Hepatocyte (in vitro differentiated cells): ENCODE measurements at regions not wholly inside any gene's neighbourhood (a gene's known extent, or its start where the extent isn't known, plus 50 kb on each side); places are given as distances from the start of the nearest gene placed in this dataset.

Source experiments
- DNase-seq: peaks from one replicate; pipeline ENCODE4 v3.0.0-alpha.2; 2016; ENCODE audit warnings: low spot score
- H2AFZ ChIP-seq: fragments of 200-600 bp; sonication (generic); 2 replicates; pipeline ENCODE4 v1.6.0; 2016; ENCODE audit warnings: antibody characterized with exemption, mild to moderate bottlenecking
- H3K27ac ChIP-seq: fragments of 200-600 bp; sonication (generic); 2 replicates; pipeline ENCODE4 v1.5.1; 2016; ENCODE audit warnings: mild to moderate bottlenecking
- H3K27me3 ChIP-seq: fragments of 200-600 bp; sonication (generic); 2 replicates; pipeline ENCODE4 v1.6.1; 2016
- H3K36me3 ChIP-seq: fragments of 200-600 bp; sonication (generic); replicated peaks from 2 replicates; pipeline ENCODE4 v1.5.1; 2016; ENCODE audit warnings: low read depth; ENCODE audit not compliant: insufficient read depth
- H3K4me1 ChIP-seq: fragments of 200-600 bp; sonication (generic); 2 replicates; pipeline ENCODE4 v1.5.1; 2016; ENCODE audit warnings: mild to moderate bottlenecking, moderate library complexity; ENCODE audit not compliant: insufficient read depth
- H3K4me2 ChIP-seq: fragments of 200-600 bp; sonication (generic); 2 replicates; pipeline ENCODE4 v1.6.0; 2016
- H3K4me3 ChIP-seq: fragments of 200-600 bp; sonication (generic); 2 replicates; pipeline ENCODE4 v1.5.1; 2016; ENCODE audit warnings: mild to moderate bottlenecking
- H3K79me2 ChIP-seq: fragments of 200-600 bp; sonication (generic); 2 replicates; pipeline ENCODE4 v1.6.0; 2017; ENCODE audit warnings: mild to moderate bottlenecking
- H3K9me2 ChIP-seq: fragments of 200-600 bp; sonication (generic); replicated peaks from 2 replicates; pipeline ENCODE4 v1.6.0; 2017; ENCODE audit warnings: mild to moderate bottlenecking; ENCODE audit not compliant: insufficient read depth
- H3K9me3 ChIP-seq: fragments of 200-600 bp; sonication (generic); 2 replicates; pipeline ENCODE4 v1.5.1; 2016; ENCODE audit warnings: low read depth, mild to moderate bottlenecking
- H4K20me1 ChIP-seq: fragments of 200-600 bp; sonication (generic); 2 replicates; pipeline ENCODE4 v1.6.0; 2016; ENCODE audit warnings: mild to moderate bottlenecking; ENCODE audit not compliant: insufficient read depth, poor library complexity, severe bottlenecking
- CTCF ChIP-seq: fragments of 200-600 bp; sonication (generic); IDR thresholded peaks from 2 replicates; pipeline ENCODE4 v1.5.1; 2016; ENCODE audit warnings: antibody characterized with exemption, mild to moderate bottlenecking; ENCODE audit not compliant: poor library complexity
- EZH2 ChIP-seq: fragments of 200-600 bp; sonication (generic); IDR thresholded peaks from 2 replicates; pipeline ENCODE4 v1.6.1; 2016; ENCODE audit warnings: antibody characterized with exemption, mild to moderate bottlenecking, borderline replicate concordance
- EZH2phosphoT487 ChIP-seq: fragments of 200-600 bp; sonication (generic); IDR thresholded peaks from one replicate; pipeline ENCODE4 v1.6.1; 2018; ENCODE audit warnings: antibody characterized with exemption, mild to moderate bottlenecking, low read depth, moderate library complexity; ENCODE audit not compliant: unreplicated experiment, severe bottlenecking
- WGBS: methylation state at CpG from one replicate; pipeline ENCODE4 v1.1.6; 2016; ENCODE audit warnings: low lambda C conversion rate; ENCODE audit errors: missing lambda C conversion rate; 5-methylcytosine and 5-hydroxymethylcytosine counted together

DNA sequence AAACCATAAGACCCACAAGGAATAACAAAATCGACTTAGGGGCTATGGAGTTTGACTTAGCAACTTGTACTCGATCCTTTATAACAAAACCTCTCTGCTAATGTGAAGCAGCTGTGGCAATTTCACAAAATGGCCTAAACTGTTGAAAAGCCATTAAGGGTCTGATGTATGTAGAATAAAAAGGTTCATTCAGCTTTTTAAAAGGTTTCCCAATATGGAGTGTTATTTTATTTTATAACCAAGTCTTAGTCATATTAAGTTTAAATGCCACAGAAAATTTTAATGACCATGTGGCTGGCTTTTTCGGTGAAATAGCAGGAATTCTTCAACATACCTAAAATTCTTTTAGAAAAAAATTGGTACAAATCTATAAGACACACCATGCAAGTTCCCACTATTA, 291.8 kb upstream of the HAND2 start:
- Histone ChIP-seq H3K4me1 (no peaks in the 10 kb centered on the region), H4K20me1 (no peaks in the 10 kb centered on the region), H3K27ac (no peak overlapping the region), H2AFZ (no peak overlapping the region), H3K9me2 (no peaks in the 10 kb centered on the region), H3K36me3 (no peaks in the 10 kb centered on the region), H3K4me2 (no peak overlapping the region), H3K79me2 (no peaks in the 10 kb centered on the region), H3K9me3 (no peaks in the 10 kb centered on the region), H3K27me3 (no peaks in the 10 kb centered on the region), H3K4me3 (no peak overlapping the region)
- WGBS = 50% methylated on average over 3 of the region's 3 CpGs
- DNase-seq = no peak
- TF ChIP-seq EZH2 (no peak), CTCF (no peak), EZH2phosphoT487 (no peak)

DNA sequence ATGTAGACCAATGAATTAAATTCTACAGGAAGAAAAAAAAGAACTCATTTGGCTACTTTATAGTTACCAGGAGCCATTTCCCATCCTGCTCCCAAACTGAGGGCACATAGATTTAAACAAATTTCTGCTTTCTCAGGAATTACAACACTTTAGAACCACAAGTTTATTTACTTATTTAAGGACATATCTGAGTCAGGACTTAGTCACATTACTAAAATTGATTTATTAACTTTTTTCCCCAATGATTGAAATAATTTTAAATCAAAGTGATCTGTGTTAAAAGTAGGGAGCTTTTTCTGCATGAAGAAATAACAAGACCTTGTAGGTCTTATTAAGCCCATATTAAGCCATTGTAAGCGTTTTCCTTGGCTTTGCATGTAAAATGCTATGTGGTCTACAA, 291.0 kb upstream of the HAND2 start:
- no peaks in the 10 kb centered on the region for H4K20me1 ChIP-seq
- no peak overlapping the region for H3K27ac ChIP-seq
- H3K4me1 ChIP-seq = no peaks in the 10 kb centered on the region
- H3K36me3 ChIP-seq = no peaks in the 10 kb centered on the region
- no peak overlapping the region for H3K4me2 ChIP-seq
- TF ChIP-seq EZH2phosphoT487 = no peak
- no peak for TF ChIP-seq EZH2
- no peak for TF ChIP-seq CTCF
- H3K27me3 ChIP-seq = no peaks in the 10 kb centered on the region
- H3K79me2 ChIP-seq = no peaks in the 10 kb centered on the region
- no peak overlapping the region for H3K4me3 ChIP-seq
- H2AFZ ChIP-seq = no peak overlapping the region
- no peaks in the 10 kb centered on the region for H3K9me3 ChIP-seq
- no peaks in the 10 kb centered on the region for H3K9me2 ChIP-seq
- WGBS = 59% methylated on average over 1 of the region's 1 CpG
- DNase-seq = no peak

DNA sequence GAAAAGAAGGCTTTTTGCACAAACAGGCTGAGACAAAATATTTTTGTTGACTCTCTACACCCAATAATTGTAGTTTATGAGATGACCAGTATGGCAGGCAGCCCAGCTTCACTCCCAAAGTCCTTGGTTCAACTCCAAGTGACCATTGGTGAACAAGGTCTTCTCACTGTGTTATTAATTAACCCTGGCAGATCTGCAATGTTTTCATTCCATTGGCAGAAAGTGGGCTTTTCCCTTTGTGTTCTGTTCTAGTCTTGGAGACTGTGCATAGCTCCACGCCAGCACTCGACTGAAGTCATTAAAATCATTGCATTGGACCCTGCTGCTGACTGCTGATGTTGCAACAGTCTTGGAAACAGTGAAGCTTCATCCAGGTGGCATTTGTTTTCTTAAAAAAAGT, 277.3 kb upstream of the HAND2 start:
- Histone ChIP-seq H3K4me2 (no peak overlapping the region), H3K36me3 (no peaks in the 10 kb centered on the region), H3K27ac (no peak overlapping the region), H3K27me3 (no peaks in the 10 kb centered on the region), H2AFZ (no peak overlapping the region), H3K79me2 (no peaks in the 10 kb centered on the region), H3K4me3 (no peak overlapping the region), H4K20me1 (no peaks in the 10 kb centered on the region), H3K4me1 (no peaks in the 10 kb centered on the region), H3K9me3 (no peaks in the 10 kb centered on the region), H3K9me2 (no peaks in the 10 kb centered on the region)
- TF ChIP-seq EZH2 = no peak
- TF ChIP-seq CTCF = no peak
- TF ChIP-seq EZH2phosphoT487 = no peak
- DNase-seq = no peak
- WGBS = 79% methylated on average over 2 of the region's 2 CpGs

GRCh38 chr4:173805884-173806283, 275.9 kb upstream of the HAND2 start:
- Histone ChIP-seq H2AFZ (no peak overlapping the region), H4K20me1 (no peaks in the 10 kb centered on the region), H3K27me3 (no peaks in the 10 kb centered on the region), H3K36me3 (no peaks in the 10 kb centered on the region), H3K9me3 (no peaks in the 10 kb centered on the region), H3K9me2 (no peaks in the 10 kb centered on the region), H3K27ac (no peak overlapping the region), H3K4me3 (no peak overlapping the region), H3K79me2 (no peaks in the 10 kb centered on the region), H3K4me2 (no peak overlapping the region), H3K4me1 (no peaks in the 10 kb centered on the region)
- 89% methylated on average over 1 of the region's 1 CpG for WGBS
- no peak for TF ChIP-seq CTCF
- no peak for TF ChIP-seq EZH2
- no peak for TF ChIP-seq EZH2phosphoT487
- DNase-seq = no peak
